SK-N-SH (cell line): ENCODE measurements at regions not wholly inside any gene's neighbourhood (a gene's known extent, or its start where the extent isn't known, plus 50 kb on each side); places are given as distances from the start of the nearest gene placed in this dataset.

Experiments used
- CTCF ChIA-PET: fragments of 300-600, 350-600 bp; formaldehyde crosslinking; extraction: SDS; loops from one replicate; lab custom pipeline; 2021; lab: Yijun Ruan, JAX
- POLR2A ChIA-PET: fragments of 350-600 bp; sonication (Branson Sonifier 250); formaldehyde crosslinking; extraction: SDS; loops from one replicate; lab custom pipeline; 2020; ENCODE audit warnings: antibody characterized with exemption, inconsistent platforms; lab: Yijun Ruan, JAX
- DNase-seq: peaks from one replicate; pipeline ENCODE4 v3.0.0; 2012
- H2AFZ ChIP-seq: fragments of 200-600 bp; sonication (generic); 2 replicates; pipeline ENCODE4 v1.8.1; 2016; ENCODE audit warnings: antibody characterized with exemption, mild to moderate bottlenecking, low read depth
- H3F3A ChIP-seq: fragments of 200-600 bp; sonication (generic); replicated peaks from 2 replicates; pipeline ENCODE3; 2016; ENCODE audit warnings: antibody characterized with exemption, mild to moderate bottlenecking; ENCODE audit not compliant: insufficient read depth
- H3K27ac ChIP-seq, 2 experiments: fragments of 200-500 bp in 1 of 2; fragments of 200-600 bp in 1 of 2; sonication (Bioruptor generic) in 1 of 2; sonication (generic), shearing (Covaris generic) in 1 of 2; 2 replicates each; pipeline versions ENCODE4 v1.5.1 to v1.6.1; 2014 to 2016; ENCODE audit warnings: low read depth in 2 of 2, inconsistent platforms in 1 of 2, low read length in 1 of 2, mild to moderate bottlenecking in 1 of 2, mixed read lengths in 1 of 2
- H3K27me3 ChIP-seq: fragments of 200-600 bp; sonication (generic), shearing (Covaris generic); 2 replicates; pipeline ENCODE4 v1.6.1; 2016; ENCODE audit warnings: mixed run types; ENCODE audit not compliant: insufficient read depth
- H3K36me3 ChIP-seq, 2 experiments: fragments of 200-500 bp in 1 of 2; fragments of 200-600 bp in 1 of 2; sonication (Bioruptor generic) in 1 of 2; sonication (generic) in 1 of 2; replicated peaks in 1 of 2; 2 replicates each; pipeline versions ENCODE3 to v1.5.1; 2014 to 2016; ENCODE audit warnings: low read length in 1 of 2, mild to moderate bottlenecking in 1 of 2; ENCODE audit not compliant: insufficient read depth in 2 of 2, control insufficient read depth in 1 of 2
- H3K4me1 ChIP-seq, 2 experiments: fragments of 200-500 bp in 1 of 2; fragments of 200-600 bp in 1 of 2; sonication (Bioruptor generic) in 1 of 2; sonication (generic), shearing (Covaris generic) in 1 of 2; 2 replicates each; pipeline versions ENCODE4 v1.5.1 to v1.6.1; 2014 to 2016; ENCODE audit warnings: low read depth in 1 of 2, low read length in 1 of 2, mixed run types in 1 of 2; ENCODE audit not compliant: insufficient read depth in 2 of 2, control insufficient read depth in 1 of 2
- H3K4me2 ChIP-seq: fragments of 200-600 bp; sonication (generic), shearing (Covaris generic); 2 replicates; pipeline ENCODE4 v1.6.1; 2017; ENCODE audit warnings: mixed run types
- H3K4me3 ChIP-seq, 2 experiments: fragments of 200-500 bp in 1 of 2; fragments of 200-600 bp in 1 of 2; sonication (Bioruptor generic) in 1 of 2; sonication (generic), shearing (Covaris generic) in 1 of 2; 2 replicates each; pipeline versions ENCODE4 v1.5.1 to v1.8.1; 2014 to 2016; ENCODE audit warnings: low read depth in 2 of 2, inconsistent platforms in 1 of 2, low read length in 1 of 2, mild to moderate bottlenecking in 1 of 2, mixed read lengths in 1 of 2, moderate library complexity in 1 of 2
- H3K79me2 ChIP-seq: fragments of 200-600 bp; sonication (generic); 2 replicates; pipeline ENCODE4 v1.8.1; 2017; ENCODE audit warnings: mild to moderate bottlenecking; ENCODE audit not compliant: insufficient read depth
- H3K9ac ChIP-seq: fragments of 200-600 bp; sonication (generic); 2 replicates; pipeline ENCODE4 v1.6.1; 2017; ENCODE audit warnings: mixed run types
- H3K9me2 ChIP-seq: fragments of 200-600 bp; sonication (generic); 2 replicates; pipeline ENCODE4 v1.6.1; 2017; ENCODE audit warnings: mixed run types
- H3K9me3 ChIP-seq: fragments of 200-600 bp; sonication (generic); 2 replicates; pipeline ENCODE4 v1.6.1; 2017; ENCODE audit warnings: mixed run types, mild to moderate bottlenecking, moderate library complexity
- H4K20me1 ChIP-seq: fragments of 200-600 bp; sonication (generic); 2 replicates; pipeline ENCODE4 v1.6.1; 2017; ENCODE audit warnings: mild to moderate bottlenecking, mixed run types; ENCODE audit not compliant: insufficient read depth
- CHD2 ChIP-seq: fragments of 150-350 bp; IDR thresholded peaks from 2 replicates; pipeline ENCODE4 v1.6.1; 2018; ENCODE audit warnings: low read length; ENCODE audit not compliant: partially characterized antibody
- EP300 ChIP-seq, 2 experiments: IDR thresholded peaks; 2 replicates each; pipeline versions ENCODE4 v1.4.0 to v1.6.1; 2012; ENCODE audit warnings: borderline replicate concordance in 1 of 2, low read depth in 1 of 2, low read length in 1 of 2
- EZH2phosphoT487 ChIP-seq: fragments of 200-600 bp; sonication (generic); IDR thresholded peaks from 2 replicates; pipeline ENCODE4 v1.6.1; 2017; ENCODE audit warnings: low read depth, mixed run types, mild to moderate bottlenecking, antibody characterized with exemption, moderate library complexity, borderline replicate concordance
- FOXM1 ChIP-seq: IDR thresholded peaks from 2 replicates; pipeline ENCODE4 v1.4.0; 2012; ENCODE audit warnings: low read depth, mild to moderate bottlenecking
- GABPA ChIP-seq: IDR thresholded peaks from 2 replicates; pipeline ENCODE4 v1.4.0; 2012; ENCODE audit warnings: low read depth, mild to moderate bottlenecking
- GATA2 ChIP-seq: sonication (generic); formaldehyde crosslinking; IDR thresholded peaks from 2 replicates; pipeline ENCODE4 v1.5.0; 2020; ENCODE audit warnings: mild to moderate bottlenecking, missing genetic modification reagents
- IRF3 ChIP-seq: fragments of 150-350 bp; IDR thresholded peaks from 2 replicates; pipeline ENCODE4 v1.6.1; 2016; ENCODE audit warnings: mild to moderate bottlenecking, low read depth, low read length
- JUND ChIP-seq: IDR thresholded peaks from 2 replicates; pipeline ENCODE4 v1.4.0; 2012
- MEF2A ChIP-seq: IDR thresholded peaks from 2 replicates; pipeline ENCODE4 v1.4.0; 2012; ENCODE audit warnings: low read depth, borderline replicate concordance
- NRF1 ChIP-seq: IDR thresholded peaks from 2 replicates; pipeline ENCODE4 v1.6.1; 2012; ENCODE audit warnings: low read depth, mild to moderate bottlenecking, low read length
- RAD21 ChIP-seq: IDR thresholded peaks from 2 replicates; pipeline ENCODE4 v1.6.1; 2012; ENCODE audit warnings: mild to moderate bottlenecking, low read length
- RFX5 ChIP-seq: IDR thresholded peaks from 2 replicates; pipeline ENCODE4 v1.6.1; 2012; ENCODE audit warnings: mild to moderate bottlenecking, improper control_type of control experiment, low read length
- SMC3 ChIP-seq: IDR thresholded peaks from 2 replicates; pipeline ENCODE4 v1.6.1; 2012; ENCODE audit warnings: low read depth, low read length, improper control_type of control experiment
- TAF1 ChIP-seq: IDR thresholded peaks from 2 replicates; pipeline ENCODE4 v1.6.1; 2012; ENCODE audit warnings: low read depth, mild to moderate bottlenecking, low read length, moderate library complexity, borderline replicate concordance
- TEAD4 ChIP-seq: IDR thresholded peaks from 2 replicates; pipeline ENCODE4 v1.4.0; 2012; ENCODE audit warnings: mild to moderate bottlenecking, borderline replicate concordance; ENCODE audit not compliant: insufficient read depth
- USF2 ChIP-seq: fragments of 150-350 bp; IDR thresholded peaks from 2 replicates; pipeline ENCODE4 v1.6.1; 2017; ENCODE audit warnings: antibody characterized with exemption, low read length, low read depth, borderline replicate concordance
- YY1 ChIP-seq: IDR thresholded peaks from 2 replicates; pipeline ENCODE4 v1.4.0; 2012; ENCODE audit warnings: low read depth, mild to moderate bottlenecking
- WGBS: methylation state at CpG from one replicate; pipeline ENCODE4 v1.1.6; 2017; ENCODE audit warnings: low lambda C conversion rate; 5-methylcytosine and 5-hydroxymethylcytosine counted together

- Histone ChIP-seq H3K9ac (no peak overlapping the region), H3K4me2 (no peak overlapping the region), H3K36me3 (no peaks in the 10 kb centered on the region), H3K4me1 (no peaks in the 10 kb centered on the region), H4K20me1 (no peaks in the 10 kb centered on the region), H3F3A (no peaks in the 10 kb centered on the region), H3K27me3 (no peaks in the 10 kb centered on the region), H3K79me2 (no peaks in the 10 kb centered on the region), H3K4me3 (no peak overlapping the region), H3K9me2 (no peaks in the 10 kb centered on the region), H2AFZ (no peak overlapping the region), H3K27ac (no peak overlapping the region), H3K9me3 (peaks cover 4% of the 10 kb centered on the region; the same call in 1 of the 2 replicates)
- 46% methylated on average over 2 of the region's 2 CpGs for WGBS
- DNase-seq: no peak
- ChIA-PET CTCF (no interaction called here), POLR2A (no interaction called here)
- TF ChIP-seq EZH2phosphoT487 (no peak), TEAD4 (no peak), TAF1 (no peak), CHD2 (no peak), EP300 (IDR thresholded peaks at IDR 0.05; ENCODE audit: borderline replicate concordance in 1 of 2, low read depth in 1 of 2, low read length in 1 of 2) (no peak), USF2 (no peak), GATA2 (CRISPR knock-in tag) (no peak), MEF2A (no peak), SMC3 (no peak), YY1 (no peak), JUND (no peak), RAD21 (no peak), FOXM1 (no peak), NRF1 (no peak), GABPA (no peak)
Measured at GRCh38 chr9:13919401-13919800, 394.5 kb downstream of the NFIB start.

- H3K4me2 ChIP-seq: no peak overlapping the region
- ChIA-PET CTCF (no interaction called here), POLR2A (no interaction called here)
- H3K27me3 ChIP-seq: no peaks in the 10 kb centered on the region
- H4K20me1 ChIP-seq: no peaks in the 10 kb centered on the region
- H3K27ac ChIP-seq: no peak overlapping the region
- H3K9me2 ChIP-seq: no peaks in the 10 kb centered on the region
- H3K79me2 ChIP-seq: no peaks in the 10 kb centered on the region
- no peaks in the 10 kb centered on the region for H3F3A ChIP-seq
- TF ChIP-seq RFX5: no peak
- TF ChIP-seq TAF1: no peak
- TF ChIP-seq IRF3: no peak
- no peak for TF ChIP-seq GATA2 (CRISPR knock-in tag)
- no peak for TF ChIP-seq TEAD4
- no peak for TF ChIP-seq FOXM1
- no peaks in the 10 kb centered on the region for H3K4me1 ChIP-seq
- H2AFZ ChIP-seq: no peak overlapping the region
- no peak overlapping the region for H3K4me3 ChIP-seq
- H3K9me3 ChIP-seq: no peaks in the 10 kb centered on the region
- H3K9ac ChIP-seq: no peak overlapping the region
- H3K36me3 ChIP-seq: no peaks in the 10 kb centered on the region
- no peak for DNase-seq
Measured at GRCh38 chr9:13917534-13917933, 396.4 kb downstream of the NFIB start.
